Spleen (tissue), 7 donors: ENCODE measurements at regions not wholly inside any gene's neighbourhood (a gene's known extent, or its start where the extent isn't known, plus 50 kb on each side); places are given as distances from the start of the nearest gene placed in this dataset.

Source experiments
- POLR2A ChIP-seq, 3 donors: fragments of 450-650 bp; IDR thresholded peaks; one replicate each; pipeline ENCODE4 v1.5.1; 2017; ENCODE audit warnings: antibody characterized with exemption in 3 of 3, mild to moderate bottlenecking in 1 of 3
- POLR2AphosphoS5 ChIP-seq, 3 donors: sonication (generic); formaldehyde crosslinking; IDR thresholded peaks; one replicate each; pipeline ENCODE4 v1.5.1; 2017; ENCODE audit warnings: antibody characterized with exemption in 3 of 3
- TF ChIP-seq, protein P1 (sequence below), 11 experiments: fragments of 200-600 bp in 7 of 11; fragments of 450-650 bp in 4 of 11; sonication (generic) in 4 of 11; IDR thresholded peaks in 8 of 11; conservative IDR thresholded peaks in 3 of 11; 1 replicate in 7 of 11; 2 replicates in 4 of 11; pipeline versions ENCODE4 v1.4.0 to v1.8.0; 2016 to 2021; ENCODE audit warnings: antibody characterized with exemption in 11 of 11, inconsistent platforms in 4 of 11, mild to moderate bottlenecking in 1 of 11
- donor health status: DM: no; HTN: no; CAD: no; lungs with moderate emphysema.
- donor health status: DM: no; HTN: no; CAD: no.
- donor health status: DM: no; HTN: no; CAD: no.

GRCh38 chr4:79850626-79851025 lies 222.4 kb downstream of the ANTXR2 start:
- TF ChIP-seq POLR2A (IDR thresholded peaks at IDR 0.05) (no peak), POLR2AphosphoS5 (IDR thresholded peaks at IDR 0.05) (no peak)
- TF ChIP-seq, protein P1, sequence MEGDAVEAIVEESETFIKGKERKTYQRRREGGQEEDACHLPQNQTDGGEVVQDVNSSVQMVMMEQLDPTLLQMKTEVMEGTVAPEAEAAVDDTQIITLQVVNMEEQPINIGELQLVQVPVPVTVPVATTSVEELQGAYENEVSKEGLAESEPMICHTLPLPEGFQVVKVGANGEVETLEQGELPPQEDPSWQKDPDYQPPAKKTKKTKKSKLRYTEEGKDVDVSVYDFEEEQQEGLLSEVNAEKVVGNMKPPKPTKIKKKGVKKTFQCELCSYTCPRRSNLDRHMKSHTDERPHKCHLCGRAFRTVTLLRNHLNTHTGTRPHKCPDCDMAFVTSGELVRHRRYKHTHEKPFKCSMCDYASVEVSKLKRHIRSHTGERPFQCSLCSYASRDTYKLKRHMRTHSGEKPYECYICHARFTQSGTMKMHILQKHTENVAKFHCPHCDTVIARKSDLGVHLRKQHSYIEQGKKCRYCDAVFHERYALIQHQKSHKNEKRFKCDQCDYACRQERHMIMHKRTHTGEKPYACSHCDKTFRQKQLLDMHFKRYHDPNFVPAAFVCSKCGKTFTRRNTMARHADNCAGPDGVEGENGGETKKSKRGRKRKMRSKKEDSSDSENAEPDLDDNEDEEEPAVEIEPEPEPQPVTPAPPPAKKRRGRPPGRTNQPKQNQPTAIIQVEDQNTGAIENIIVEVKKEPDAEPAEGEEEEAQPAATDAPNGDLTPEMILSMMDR (IDR thresholded peaks at IDR 0.05 in 8 of 11, conservative IDR thresholded peaks at IDR 0.05 in 3 of 11), result no peak
